Vagina (tissue), 2 donors: ENCODE measurements at regions not wholly inside any gene's neighbourhood (a gene's known extent, or its start where the extent isn't known, plus 50 kb on each side); places are given as distances from the start of the nearest gene placed in this dataset.

Source experiments
- DNase-seq, 2 donors: peaks; one replicate each; pipeline ENCODE4 v3.0.0-alpha.2; 2017; ENCODE audit errors: extremely low spot score in 2 of 2
- H3K27ac ChIP-seq: fragments of 200-600 bp; sonication (generic); one replicate; pipeline ENCODE4 v1.5.1; 2019
- H3K27me3 ChIP-seq: fragments of 200-600 bp; sonication (generic); one replicate; pipeline ENCODE4 v1.5.1; 2019
- H3K36me3 ChIP-seq, 2 donors: fragments of 200-600 bp; sonication (generic); one replicate each; pipeline ENCODE4 v1.5.1; 2017 to 2019
- H3K4me1 ChIP-seq: fragments of 200-600 bp; sonication (generic); one replicate; pipeline ENCODE4 v1.5.1; 2019
- H3K4me3 ChIP-seq, 2 donors: fragments of 200-600 bp; sonication (generic); 1 replicate in 1 of 2; 2 replicates in 1 of 2; pipeline ENCODE4 v1.5.1; 2016 to 2019
- H3K9me3 ChIP-seq: fragments of 200-600 bp; sonication (generic); one replicate; pipeline ENCODE4 v1.5.1; 2019
- POLR2A ChIP-seq, 2 donors: fragments of 450-650 bp; IDR thresholded peaks; one replicate each; pipeline ENCODE4 v1.6.1; 2017; ENCODE audit warnings: antibody characterized with exemption in 2 of 2, mild to moderate bottlenecking in 2 of 2, moderate library complexity in 2 of 2
- POLR2AphosphoS5 ChIP-seq, 2 donors: sonication (generic); formaldehyde crosslinking; IDR thresholded peaks; one replicate each; pipeline ENCODE4 v1.9.0; 2017; ENCODE audit warnings: antibody characterized with exemption in 2 of 2, mild to moderate bottlenecking in 2 of 2, low read depth in 1 of 2; ENCODE audit not compliant: insufficient read depth in 1 of 2
- intact Hi-C: fragments of 100-400 bp; cut with DNase I; formaldehyde crosslinking; loops from one replicate; pipeline ENCODE4 v1.15.1; 2023
- TF ChIP-seq, protein P1 (sequence below), 3 experiments: fragments of 450-650 bp in 2 of 3; fragments of 200-600 bp in 1 of 3; sonication (generic) in 1 of 3; IDR thresholded peaks; one replicate each; pipeline ENCODE4 v1.5.1; 2017 to 2019; ENCODE audit warnings: antibody characterized with exemption in 3 of 3, mild to moderate bottlenecking in 2 of 3, moderate library complexity in 2 of 3

DNA sequence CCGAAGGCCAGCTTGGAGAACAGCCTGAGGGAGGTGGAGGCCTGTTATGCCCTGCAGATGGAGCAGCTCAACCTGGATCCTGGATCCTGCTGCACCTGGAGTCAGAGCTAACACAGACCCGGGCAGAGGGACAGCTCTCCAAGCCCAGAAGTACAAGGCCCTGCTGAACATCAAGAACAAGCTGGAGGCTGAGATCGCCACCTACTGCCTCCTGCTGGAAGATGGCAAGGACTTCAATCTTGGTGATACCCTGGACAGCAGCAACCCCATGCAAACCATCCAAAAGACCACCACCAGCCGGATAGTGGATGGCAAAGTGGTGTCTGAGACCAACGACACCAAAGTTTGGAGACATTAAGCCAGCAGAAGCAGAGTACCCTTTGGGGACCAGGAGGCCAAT is 223.5 kb upstream of the ID4 start:
- TF ChIP-seq POLR2AphosphoS5 (IDR thresholded peaks at IDR 0.05; ENCODE audit: insufficient read depth in 1 of 2, low read depth in 1 of 2) (no peak), POLR2A (IDR thresholded peaks at IDR 0.05) (no peak)
- TF ChIP-seq, protein P1, sequence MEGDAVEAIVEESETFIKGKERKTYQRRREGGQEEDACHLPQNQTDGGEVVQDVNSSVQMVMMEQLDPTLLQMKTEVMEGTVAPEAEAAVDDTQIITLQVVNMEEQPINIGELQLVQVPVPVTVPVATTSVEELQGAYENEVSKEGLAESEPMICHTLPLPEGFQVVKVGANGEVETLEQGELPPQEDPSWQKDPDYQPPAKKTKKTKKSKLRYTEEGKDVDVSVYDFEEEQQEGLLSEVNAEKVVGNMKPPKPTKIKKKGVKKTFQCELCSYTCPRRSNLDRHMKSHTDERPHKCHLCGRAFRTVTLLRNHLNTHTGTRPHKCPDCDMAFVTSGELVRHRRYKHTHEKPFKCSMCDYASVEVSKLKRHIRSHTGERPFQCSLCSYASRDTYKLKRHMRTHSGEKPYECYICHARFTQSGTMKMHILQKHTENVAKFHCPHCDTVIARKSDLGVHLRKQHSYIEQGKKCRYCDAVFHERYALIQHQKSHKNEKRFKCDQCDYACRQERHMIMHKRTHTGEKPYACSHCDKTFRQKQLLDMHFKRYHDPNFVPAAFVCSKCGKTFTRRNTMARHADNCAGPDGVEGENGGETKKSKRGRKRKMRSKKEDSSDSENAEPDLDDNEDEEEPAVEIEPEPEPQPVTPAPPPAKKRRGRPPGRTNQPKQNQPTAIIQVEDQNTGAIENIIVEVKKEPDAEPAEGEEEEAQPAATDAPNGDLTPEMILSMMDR (IDR thresholded peaks at IDR 0.05), result no peak
- H3K4me1 ChIP-seq, result no peaks in the 10 kb centered on the region
- intact Hi-C loops, result no loop called here
- H3K36me3 ChIP-seq, result no peaks in the 10 kb centered on the region
- no peaks in the 10 kb centered on the region for H3K27me3 ChIP-seq
- H3K27ac ChIP-seq, result no peak overlapping the region
- no peaks in the 10 kb centered on the region for H3K9me3 ChIP-seq
- no peak for DNase-seq
- H3K4me3 ChIP-seq, result no peak overlapping the region

DNA sequence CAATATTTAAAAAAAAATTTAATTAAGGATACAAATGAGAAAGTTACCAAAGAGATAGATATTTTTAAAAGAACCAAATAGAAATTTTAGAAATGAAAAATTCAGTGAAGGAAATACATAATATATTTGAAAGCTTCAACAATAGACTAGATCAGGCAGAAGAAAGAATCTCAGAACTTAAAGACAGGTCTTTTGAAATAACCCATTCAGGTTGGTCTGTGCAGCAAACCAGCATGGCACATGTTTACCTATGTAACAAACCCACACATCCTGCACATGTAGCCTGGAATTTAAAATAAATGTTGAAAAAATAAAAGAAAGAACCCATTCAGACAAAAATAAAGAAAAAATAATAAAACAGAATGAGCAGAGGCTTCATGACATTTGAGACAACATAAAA is 221.1 kb upstream of the ID4 start:
- intact Hi-C loops, result no loop called here
- Histone ChIP-seq H3K9me3 (no peaks in the 10 kb centered on the region), H3K36me3 (no peaks in the 10 kb centered on the region), H3K27me3 (no peaks in the 10 kb centered on the region), H3K4me3 (no peak overlapping the region), H3K27ac (no peak overlapping the region), H3K4me1 (no peaks in the 10 kb centered on the region)
- TF ChIP-seq, protein P1 (IDR thresholded peaks at IDR 0.05), result no peak
- TF ChIP-seq POLR2A (IDR thresholded peaks at IDR 0.05) (no peak), POLR2AphosphoS5 (IDR thresholded peaks at IDR 0.05; ENCODE audit: insufficient read depth in 1 of 2, low read depth in 1 of 2) (no peak)
- DNase-seq, result no peak

DNA sequence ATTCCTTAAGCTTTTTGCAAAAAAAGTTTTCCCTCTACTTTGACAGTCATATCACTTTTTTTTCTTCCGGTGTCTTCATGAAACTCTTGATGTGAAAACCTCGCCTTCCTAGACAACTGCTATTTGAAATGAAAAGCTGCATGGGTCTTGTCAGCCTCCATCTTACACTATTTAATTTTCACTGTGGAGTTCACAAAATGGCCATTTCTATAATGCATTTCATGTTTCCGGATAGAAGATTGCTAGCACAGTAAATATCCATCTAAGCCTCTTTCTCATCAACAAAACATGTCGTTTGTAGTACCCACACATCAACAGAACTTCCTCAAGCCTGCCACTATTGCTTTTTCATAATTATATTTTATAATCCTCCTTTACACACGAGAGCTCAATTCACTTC is 204.9 kb upstream of the ID4 start:
- intact Hi-C loops, result no loop called here
- H3K36me3 ChIP-seq, result no peaks in the 10 kb centered on the region
- H3K4me3 ChIP-seq, result no peak overlapping the region
- H3K27me3 ChIP-seq, result no peaks in the 10 kb centered on the region
- no peak overlapping the region for H3K27ac ChIP-seq
- no peak for DNase-seq
- TF ChIP-seq, protein P1 (IDR thresholded peaks at IDR 0.05), result no peak
- TF ChIP-seq POLR2AphosphoS5 (IDR thresholded peaks at IDR 0.05; ENCODE audit: insufficient read depth in 1 of 2, low read depth in 1 of 2) (no peak), POLR2A (IDR thresholded peaks at IDR 0.05) (no peak)
- H3K9me3 ChIP-seq, result no peaks in the 10 kb centered on the region
- no peaks in the 10 kb centered on the region for H3K4me1 ChIP-seq

DNA sequence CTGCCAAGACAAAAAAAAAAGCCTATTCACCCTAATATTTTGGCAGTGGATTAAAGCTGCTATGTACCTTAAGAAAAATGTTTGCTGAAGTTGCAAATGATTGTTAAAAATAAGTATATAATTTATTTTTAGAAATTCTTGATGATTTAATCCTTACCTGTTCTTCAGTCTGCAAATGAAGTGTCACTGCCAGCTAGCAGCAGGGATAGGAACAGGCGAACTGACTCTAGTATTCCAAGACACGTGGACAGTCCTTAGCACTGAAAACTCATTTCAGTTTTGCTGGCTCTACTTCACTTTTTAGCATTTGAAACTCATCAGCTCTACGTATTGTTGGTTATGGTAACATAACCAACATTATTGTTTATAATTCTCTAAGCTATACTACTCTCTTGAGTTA is 204.4 kb upstream of the ID4 start:
- Histone ChIP-seq H3K36me3 (no peaks in the 10 kb centered on the region), H3K9me3 (no peaks in the 10 kb centered on the region), H3K4me3 (no peak overlapping the region), H3K27ac (no peak overlapping the region), H3K4me1 (no peaks in the 10 kb centered on the region), H3K27me3 (no peaks in the 10 kb centered on the region)
- intact Hi-C loops, result no loop called here
- DNase-seq, result no peak
- TF ChIP-seq, protein P1 (IDR thresholded peaks at IDR 0.05), result no peak
- TF ChIP-seq POLR2A (IDR thresholded peaks at IDR 0.05) (no peak), POLR2AphosphoS5 (IDR thresholded peaks at IDR 0.05; ENCODE audit: insufficient read depth in 1 of 2, low read depth in 1 of 2) (no peak)

DNA sequence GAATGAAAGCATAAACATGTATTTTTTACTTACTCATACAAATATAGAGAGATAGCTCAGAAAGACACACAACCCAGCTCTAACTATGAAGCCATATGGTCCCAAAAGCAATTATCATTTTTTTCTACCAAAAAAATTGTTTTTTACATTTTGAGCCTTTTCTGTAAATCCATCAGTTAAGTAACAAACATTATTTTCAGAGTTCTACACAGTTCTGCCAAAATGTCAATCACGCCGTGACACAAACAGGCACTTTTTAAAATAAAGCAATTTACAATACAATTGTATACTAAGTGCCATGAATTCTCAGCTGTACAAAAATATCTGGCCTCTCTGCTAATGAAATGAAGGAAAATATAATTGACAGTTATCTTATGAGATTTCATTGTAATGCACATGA is 201.4 kb upstream of the ID4 start:
- intact Hi-C loops, result no loop called here
- Histone ChIP-seq H3K36me3 (no peaks in the 10 kb centered on the region), H3K9me3 (no peaks in the 10 kb centered on the region), H3K4me1 (no peaks in the 10 kb centered on the region), H3K4me3 (no peak overlapping the region), H3K27ac (no peak overlapping the region), H3K27me3 (no peaks in the 10 kb centered on the region)
- TF ChIP-seq POLR2AphosphoS5 (IDR thresholded peaks at IDR 0.05; ENCODE audit: insufficient read depth in 1 of 2, low read depth in 1 of 2) (no peak), POLR2A (IDR thresholded peaks at IDR 0.05) (no peak)
- TF ChIP-seq, protein P1 (IDR thresholded peaks at IDR 0.05), result no peak
- no peak for DNase-seq
